HCT116 (cell line): ENCODE measurements at regions not wholly inside any gene's neighbourhood (a gene's known extent, or its start where the extent isn't known, plus 50 kb on each side); places are given as distances from the start of the nearest gene placed in this dataset.

ENCODE experiments used
- ATAC-seq: fragments of 200-7000 bp; cut with Tn5 transposase; 2 replicates; pipeline ENCODE4 v1.9.1; 2020; ENCODE audit warnings: mild to moderate bottlenecking, moderate library complexity
- BruUV-seq: library from RNA; stranded (reverse); fragments of 400-500 nt; replicated peaks from 2 replicates; lab custom pipeline; 2021; lab: Mats Ljungman, UMichigan
- CTCF ChIA-PET: fragments of 300-600 bp; sonication (Branson Sonifier 250); formaldehyde crosslinking; loops from one replicate; lab custom pipeline; 2021; ENCODE audit warnings: antibody characterized with exemption; lab: Charles Lee
- POLR2A ChIA-PET: fragments of 300-600, 350-600 bp; sonication (Branson Sonifier 250); formaldehyde crosslinking; loops from one replicate; lab custom pipeline; 2021; ENCODE audit warnings: antibody characterized with exemption; lab: Charles Lee
- RAD21 ChIA-PET, 2 experiments: fragments of 300-600 bp; sonication (Branson Sonifier 250); formaldehyde crosslinking; loops; one replicate each; lab custom pipeline; 2023; ENCODE audit warnings: low total read pairs in 2 of 2; ENCODE audit not compliant: uncharacterized antibody in 2 of 2, unreplicated experiment in 2 of 2, low non-redundant PET in 1 of 2; lab: Charles Lee
- DNase-seq: peaks from one replicate; pipeline ENCODE4 v3.0.0-alpha.2; 2010; ENCODE audit warnings: low read depth, low spot score
- H2AFZ ChIP-seq: fragments of 200-600 bp; shearing (Covaris generic), sonication (generic); 2 replicates; pipeline ENCODE4 v1.6.1; 2017; ENCODE audit warnings: low read depth, mixed run types, mixed read lengths, antibody characterized with exemption, low read length; ENCODE audit not compliant: poor library complexity, severe bottlenecking
- H3K27ac ChIP-seq: 2 replicates; pipeline ENCODE4 v1.5.1; 2012; ENCODE audit warnings: low read depth, low read length
- H3K27me3 ChIP-seq: fragments of 200-600 bp; sonication (generic); 2 replicates; pipeline ENCODE4 v1.6.1; 2016; ENCODE audit warnings: mixed run types, low read length, mixed read lengths; ENCODE audit not compliant: insufficient read depth
- H3K36me3 ChIP-seq, 2 experiments: fragments of 200-500 bp in 1 of 2; fragments of 200-600 bp in 1 of 2; sonication (Bioruptor generic) in 1 of 2; sonication (generic) in 1 of 2; 2 replicates each; pipeline versions ENCODE4 v1.5.1 to v1.6.1; 2014 to 2016; ENCODE audit warnings: low read length in 2 of 2, inconsistent platforms in 1 of 2, mixed read lengths in 1 of 2, mixed run types in 1 of 2; ENCODE audit not compliant: insufficient read depth in 2 of 2, control insufficient read depth in 1 of 2
- H3K4me1 ChIP-seq, 2 experiments: fragments of 200-600 bp in 1 of 2; sonication (generic) in 1 of 2; 2 replicates each; pipeline versions ENCODE4 v1.5.1 to v1.6.1; 2012 to 2017; ENCODE audit warnings: low read length in 2 of 2, inconsistent platforms in 1 of 2, mild to moderate bottlenecking in 1 of 2, mixed read lengths in 1 of 2, mixed run types in 1 of 2, moderate library complexity in 1 of 2; ENCODE audit not compliant: insufficient read depth in 2 of 2, control insufficient read depth in 1 of 2
- H3K4me2 ChIP-seq: fragments of 200-600 bp; sonication (generic); 2 replicates; pipeline ENCODE4 v1.6.1; 2017; ENCODE audit warnings: mixed run types, low read length, mixed read lengths
- H3K4me3 ChIP-seq, 2 experiments: fragments of 200-600 bp in 1 of 2; sonication (generic) in 1 of 2; replicated peaks in 1 of 2; 2 replicates each; pipeline ENCODE4 v1.5.1; 2011 to 2016; ENCODE audit warnings: low read length in 2 of 2, control low read depth in 1 of 2, low read depth in 1 of 2, mild to moderate bottlenecking in 1 of 2, mixed read lengths in 1 of 2, mixed run types in 1 of 2
- H3K79me2 ChIP-seq: fragments of 200-600 bp; sonication (generic); 2 replicates; pipeline ENCODE4 v1.6.1; 2017; ENCODE audit warnings: mild to moderate bottlenecking, mixed run types, low read length, moderate library complexity, mixed read lengths; ENCODE audit not compliant: insufficient read depth
- H3K9ac ChIP-seq: fragments of 200-600 bp; sonication (generic); 2 replicates; pipeline ENCODE4 v1.6.1; 2016; ENCODE audit warnings: low read length, mixed read lengths
- H3K9me2 ChIP-seq: fragments of 200-600 bp; sonication (generic), shearing (Covaris generic); 2 replicates; pipeline ENCODE4 v1.6.1; 2017; ENCODE audit warnings: mixed run types, mild to moderate bottlenecking, moderate library complexity; ENCODE audit not compliant: insufficient read depth
- H3K9me3 ChIP-seq, 2 experiments: fragments of 200-500 bp in 1 of 2; fragments of 200-600 bp in 1 of 2; sonication (Bioruptor generic) in 1 of 2; sonication (generic) in 1 of 2; 2 replicates each; pipeline ENCODE4 v1.6.1; 2014 to 2017; ENCODE audit warnings: low read length in 2 of 2, mixed read lengths in 2 of 2, inconsistent platforms in 1 of 2, low read depth in 1 of 2, mild to moderate bottlenecking in 1 of 2, mixed run types in 1 of 2, moderate library complexity in 1 of 2; ENCODE audit not compliant: control insufficient read depth in 1 of 2, insufficient read depth in 1 of 2
- H4K20me1 ChIP-seq: fragments of 200-600 bp; sonication (generic), shearing (Covaris generic); 2 replicates; pipeline ENCODE4 v1.6.1; 2017; ENCODE audit warnings: mixed run types, mild to moderate bottlenecking, moderate library complexity; ENCODE audit not compliant: insufficient read depth
- CBX3 ChIP-seq: IDR thresholded peaks from 2 replicates; pipeline ENCODE4 v1.6.1; 2012; ENCODE audit warnings: low read depth
- CEBPB ChIP-seq: IDR thresholded peaks from 2 replicates; pipeline ENCODE4 v1.6.1; 2012; ENCODE audit warnings: low read depth
- EGR1 ChIP-seq: IDR thresholded peaks from 2 replicates; pipeline ENCODE4 v1.6.1; 2012; ENCODE audit warnings: low read depth
- ELF1 ChIP-seq: IDR thresholded peaks from 2 replicates; pipeline ENCODE4 v1.6.1; 2012; ENCODE audit warnings: low read depth, borderline replicate concordance
- EZH2 ChIP-seq: fragments of 200-600 bp; sonication (generic); IDR thresholded peaks from 2 replicates; pipeline ENCODE4 v1.6.1; 2017; ENCODE audit warnings: antibody characterized with exemption, mixed run types
- EZH2phosphoT487 ChIP-seq: fragments of 200-600 bp; IDR thresholded peaks from 2 replicates; pipeline ENCODE4 v1.6.1; 2018; ENCODE audit warnings: antibody characterized with exemption, borderline replicate concordance
- FOSL1 ChIP-seq: IDR thresholded peaks from 2 replicates; pipeline ENCODE4 v1.6.1; 2012; ENCODE audit warnings: low read depth
- JUND ChIP-seq: IDR thresholded peaks from 2 replicates; pipeline ENCODE4 v1.6.1; 2012
- MAX ChIP-seq: IDR thresholded peaks from 2 replicates; pipeline ENCODE4 v1.6.1; 2012
- POLR2A ChIP-seq: IDR thresholded peaks from 2 replicates; pipeline ENCODE4 v1.7.0; 2011; ENCODE audit warnings: borderline replicate concordance; ENCODE audit not compliant: insufficient read depth, insufficient read length; ENCODE audit errors: extremely low read depth
- POLR2AphosphoS5 ChIP-seq: IDR thresholded peaks from 2 replicates; pipeline ENCODE4 v1.6.1; 2011; ENCODE audit warnings: mild to moderate bottlenecking, low read depth, low read length, moderate library complexity
- RAD21 ChIP-seq: IDR thresholded peaks from 2 replicates; pipeline ENCODE4 v1.6.1; 2012; ENCODE audit warnings: low read depth, mild to moderate bottlenecking
- SIN3A ChIP-seq: IDR thresholded peaks from 2 replicates; pipeline ENCODE4 v1.6.1; 2012; ENCODE audit warnings: low read depth
- TCF7L2 ChIP-seq: IDR thresholded peaks from 2 replicates; pipeline ENCODE4 v1.7.0; 2011; ENCODE audit warnings: borderline replicate concordance, inconsistent platforms; ENCODE audit not compliant: insufficient read depth, insufficient read length; ENCODE audit errors: extremely low read depth
- YY1 ChIP-seq: IDR thresholded peaks from 2 replicates; pipeline ENCODE4 v1.6.1; 2011; ENCODE audit warnings: low read length, low read depth, moderate library complexity, mild to moderate bottlenecking; ENCODE audit not compliant: insufficient replicate concordance; ENCODE audit errors: extremely low read depth
- ZNF274 ChIP-seq: fragments of 200-500 bp; sonication (Bioruptor generic); IDR thresholded peaks from 2 replicates; pipeline ENCODE4 v1.6.1; 2014; ENCODE audit warnings: mild to moderate bottlenecking, low read depth, low read length, inconsistent platforms
- intact Hi-C: fragments of 100-400 bp; cut with micrococcal nuclease; formaldehyde crosslinking; loops from 2 replicates; pipeline ENCODE4 v1.10.0; 2022
- TF ChIP-seq, protein P1 (sequence below): IDR thresholded peaks from 2 replicates; pipeline ENCODE4 v1.6.1; 2012; ENCODE audit warnings: low read depth

DNA sequence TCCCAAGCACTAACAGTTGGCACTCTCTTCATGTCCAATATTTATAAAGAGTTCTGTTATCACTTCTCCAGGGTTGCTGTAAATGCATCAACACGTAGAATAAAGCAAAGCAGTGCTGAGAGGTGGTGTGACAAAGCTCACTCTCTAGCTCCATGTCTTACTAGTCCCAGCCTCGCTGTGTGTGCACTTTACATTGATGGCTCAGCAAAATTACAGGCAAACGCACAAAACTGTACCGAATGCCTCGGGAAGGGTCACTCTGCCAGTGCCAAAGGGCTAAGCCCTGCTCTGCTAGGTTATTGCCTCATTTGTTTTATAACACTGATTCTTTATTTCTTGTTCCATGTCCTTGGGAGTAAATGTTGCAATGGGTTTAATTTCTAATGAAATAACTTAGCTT, 1005.9 kb upstream of the WWC1 start:
- H3K9me3 ChIP-seq, result peaks cover 0 to 4% of the 10 kb centered on the region in 2 experiments; a peak in 2 of 4 replicates
- DNase-seq (no peak), ATAC-seq (no peak)
- no peaks in the 10 kb centered on the region for H3K4me1 ChIP-seq
- ChIA-PET RAD21 (no interaction called here), POLR2A (no interaction called here), CTCF (no interaction called here)
- H3K79me2 ChIP-seq, result no peaks in the 10 kb centered on the region
- H3K27me3 ChIP-seq, result no peaks in the 10 kb centered on the region
- no peaks in the 10 kb centered on the region for H4K20me1 ChIP-seq
- no peak overlapping the region for H3K4me3 ChIP-seq
- H3K9ac ChIP-seq, result no peak overlapping the region
- H2AFZ ChIP-seq, result no peak overlapping the region
- no TSS peak for BruUV-seq
- H3K27ac ChIP-seq, result no peak overlapping the region
- TF ChIP-seq YY1 (no peak), RAD21 (no peak), JUND (no peak), FOSL1 (no peak), TCF7L2 (no peak), EZH2 (no peak), EGR1 (no peak), MAX (no peak), CBX3 (no peak), POLR2AphosphoS5 (no peak), SIN3A (no peak), EZH2phosphoT487 (no peak), ELF1 (no peak), POLR2A (no peak), CEBPB (no peak), ZNF274 (no peak)
- TF ChIP-seq, protein P1, sequence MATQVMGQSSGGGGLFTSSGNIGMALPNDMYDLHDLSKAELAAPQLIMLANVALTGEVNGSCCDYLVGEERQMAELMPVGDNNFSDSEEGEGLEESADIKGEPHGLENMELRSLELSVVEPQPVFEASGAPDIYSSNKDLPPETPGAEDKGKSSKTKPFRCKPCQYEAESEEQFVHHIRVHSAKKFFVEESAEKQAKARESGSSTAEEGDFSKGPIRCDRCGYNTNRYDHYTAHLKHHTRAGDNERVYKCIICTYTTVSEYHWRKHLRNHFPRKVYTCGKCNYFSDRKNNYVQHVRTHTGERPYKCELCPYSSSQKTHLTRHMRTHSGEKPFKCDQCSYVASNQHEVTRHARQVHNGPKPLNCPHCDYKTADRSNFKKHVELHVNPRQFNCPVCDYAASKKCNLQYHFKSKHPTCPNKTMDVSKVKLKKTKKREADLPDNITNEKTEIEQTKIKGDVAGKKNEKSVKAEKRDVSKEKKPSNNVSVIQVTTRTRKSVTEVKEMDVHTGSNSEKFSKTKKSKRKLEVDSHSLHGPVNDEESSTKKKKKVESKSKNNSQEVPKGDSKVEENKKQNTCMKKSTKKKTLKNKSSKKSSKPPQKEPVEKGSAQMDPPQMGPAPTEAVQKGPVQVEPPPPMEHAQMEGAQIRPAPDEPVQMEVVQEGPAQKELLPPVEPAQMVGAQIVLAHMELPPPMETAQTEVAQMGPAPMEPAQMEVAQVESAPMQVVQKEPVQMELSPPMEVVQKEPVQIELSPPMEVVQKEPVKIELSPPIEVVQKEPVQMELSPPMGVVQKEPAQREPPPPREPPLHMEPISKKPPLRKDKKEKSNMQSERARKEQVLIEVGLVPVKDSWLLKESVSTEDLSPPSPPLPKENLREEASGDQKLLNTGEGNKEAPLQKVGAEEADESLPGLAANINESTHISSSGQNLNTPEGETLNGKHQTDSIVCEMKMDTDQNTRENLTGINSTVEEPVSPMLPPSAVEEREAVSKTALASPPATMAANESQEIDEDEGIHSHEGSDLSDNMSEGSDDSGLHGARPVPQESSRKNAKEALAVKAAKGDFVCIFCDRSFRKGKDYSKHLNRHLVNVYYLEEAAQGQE, result no peak
- intact Hi-C loops, result no loop called here
- no peaks in the 10 kb centered on the region for H3K36me3 ChIP-seq
- no peaks in the 10 kb centered on the region for H3K9me2 ChIP-seq
- no peak overlapping the region for H3K4me2 ChIP-seq
